Omental fat pad (tissue), 3 donors: ENCODE measurements at regions not wholly inside any gene's neighbourhood (a gene's known extent, or its start where the extent isn't known, plus 50 kb on each side); places are given as distances from the start of the nearest gene placed in this dataset.
"Not testable (repeated sequence)": the region's sequence is repeated elsewhere in the genome, so short reads cannot be mapped to it uniquely, and the experiment has no call there.

Experiments
- ATAC-seq: fragments of 150-250 bp; one replicate; pipeline ENCODE4 v1.9.1; 2016; ENCODE audit warnings: mild to moderate bottlenecking, moderate library complexity; ENCODE audit not compliant: low FRiP score
- DNase-seq: peaks from one replicate; pipeline ENCODE4 v3.0.0-alpha.2; 2019; ENCODE audit warnings: low spot score
- CTCF ChIP-seq, 3 donors: fragments of 450-650 bp; IDR thresholded peaks; one replicate each; pipeline ENCODE4 v1.5.1; 2016 to 2017; ENCODE audit warnings: antibody characterized with exemption in 3 of 3, mild to moderate bottlenecking in 3 of 3, moderate library complexity in 2 of 3

- no peak for ATAC-seq
- no peak for TF ChIP-seq CTCF (IDR thresholded peaks at IDR 0.05)
- DNase-seq, result no peak
These were observed 85.2 kb downstream of the LACC1 start for GRCh38 chr13:43964698-43965458.

GRCh38 chr13:43965459-43965845 lies 85.7 kb downstream of the LACC1 start:
- no peak for DNase-seq
- no peak for ATAC-seq
- TF ChIP-seq CTCF (IDR thresholded peaks at IDR 0.05), result no peak

GRCh38 chr13:43968251-43968942 lies 88.7 kb downstream of the LACC1 start:
- not testable (repeated sequence) for ATAC-seq, DNase-seq

GRCh38 chr13:43968943-43969690 lies 89.4 kb downstream of the LACC1 start:
- not testable (repeated sequence) for DNase-seq, ATAC-seq

GRCh38 chr13:43969919-43970318 lies 90.2 kb downstream of the LACC1 start:
- DNase-seq, ATAC-seq: not testable (repeated sequence)

- not testable (repeated sequence) for DNase-seq
- ATAC-seq, result peak; percentile 48
These were observed 91.0 kb downstream of the LACC1 start for GRCh38 chr13:43970520-43971242.

GRCh38 chr13:43971324-43971723 lies 91.6 kb downstream of the LACC1 start:
- DNase-seq, ATAC-seq: not testable (repeated sequence)

GRCh38 chr13:43977911-43978310 lies 98.2 kb downstream of the LACC1 start:
- TF ChIP-seq CTCF (IDR thresholded peaks at IDR 0.05), result no peak
- ATAC-seq, result no peak
- no peak for DNase-seq

GRCh38 chr13:43978688-43979087 lies 99.0 kb downstream of the LACC1 start:
- DNase-seq, result no peak
- TF ChIP-seq CTCF (IDR thresholded peaks at IDR 0.05), result no peak
- ATAC-seq, result no peak
